GM19351 (cell line): ENCODE measurements at regions not wholly inside any gene's neighbourhood (a gene's known extent, or its start where the extent isn't known, plus 50 kb on each side); places are given as distances from the start of the nearest gene placed in this dataset.
A peak's percentile ranks its signal among the peaks of the same experiment; 100 is the strongest.
"Not testable (repeated sequence)": the region's sequence is repeated elsewhere in the genome, so short reads cannot be mapped to it uniquely, and the experiment has no call there.

Experiments used
- ATAC-seq: cut with Tn5 transposase; IDR thresholded peaks from one replicate; pipeline ENCODE4 v1.9.1; 2021; ENCODE audit warnings: mild to moderate bottlenecking, moderate library complexity; ENCODE audit not compliant: unreplicated experiment

DNA sequence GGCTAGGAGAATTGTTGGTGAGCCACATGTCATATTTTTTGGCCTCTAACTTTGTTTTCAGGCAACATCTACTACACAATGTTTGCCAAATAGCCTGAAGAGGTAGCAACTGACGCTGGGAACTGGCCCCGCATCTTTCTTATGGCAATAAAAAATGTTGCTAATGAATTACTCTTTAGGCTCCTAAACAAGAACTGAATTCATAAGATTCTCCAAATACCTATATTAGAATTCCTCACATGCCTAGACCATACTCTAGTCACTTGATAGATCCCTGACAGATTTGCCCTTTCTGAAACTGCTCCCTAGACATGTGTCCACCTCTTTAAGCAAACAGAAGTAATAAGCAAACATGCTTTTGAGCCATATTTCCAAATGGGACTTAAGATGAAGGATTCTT is 209.0 kb upstream of the ATXN7L3B start:
- ATAC-seq = no peak

DNA sequence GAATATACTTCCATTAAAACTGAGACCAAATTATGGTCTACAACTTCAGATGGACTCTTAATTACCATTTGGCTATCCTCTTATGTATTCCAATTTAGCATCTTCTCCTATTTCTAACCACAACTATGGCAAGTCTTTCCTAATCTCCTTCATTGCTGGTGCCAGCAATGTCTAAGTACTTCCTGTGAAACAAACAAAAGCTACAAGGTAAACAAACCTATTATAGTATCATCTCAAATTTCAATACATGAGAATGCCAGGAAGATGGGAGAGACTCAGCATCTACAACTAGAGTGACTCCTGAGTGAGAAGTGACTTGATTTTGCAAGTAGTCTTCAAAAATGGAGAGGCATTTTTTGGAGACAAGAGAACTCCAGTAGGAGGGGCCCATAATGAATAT is 202.9 kb upstream of the ATXN7L3B start:
- no peak for ATAC-seq

DNA sequence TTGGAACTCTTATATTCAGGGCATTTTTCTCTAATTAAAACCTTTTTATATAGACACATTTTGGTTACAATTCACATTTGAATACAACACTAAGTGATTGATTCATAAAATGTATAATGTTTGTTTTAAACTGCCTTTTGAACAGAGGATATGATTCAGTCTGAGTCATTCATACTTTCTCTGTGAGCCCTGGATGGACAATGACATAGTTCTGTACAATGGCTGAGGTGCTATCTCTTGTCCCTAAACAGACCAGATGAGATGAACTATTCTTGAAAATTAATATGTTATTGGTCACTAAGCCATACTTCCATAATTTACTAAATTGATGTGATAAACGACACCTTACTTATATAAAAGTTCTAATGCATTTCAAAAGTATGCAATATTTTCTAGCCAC is 199.7 kb upstream of the ATXN7L3B start:
- ATAC-seq = no peak

DNA sequence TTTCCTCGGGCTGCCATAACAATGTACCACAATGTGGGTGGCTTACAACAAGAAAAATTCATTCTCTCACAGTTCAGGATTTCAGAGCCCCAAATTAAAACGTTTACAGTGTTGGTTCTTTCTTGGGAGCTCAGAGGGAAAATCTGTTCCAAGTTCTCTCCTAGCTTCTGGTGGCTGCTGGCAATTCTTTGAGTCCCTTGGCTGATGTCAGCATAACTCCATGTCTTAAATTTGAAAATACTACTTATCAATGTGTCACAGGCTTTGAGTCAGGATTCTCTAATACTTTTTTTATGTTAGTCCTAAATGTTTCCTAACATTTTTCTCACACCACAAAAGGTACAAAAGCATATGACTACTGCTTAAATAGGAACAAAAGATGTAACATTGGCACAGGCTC is 198.4 kb upstream of the ATXN7L3B start:
- ATAC-seq = no peak

DNA sequence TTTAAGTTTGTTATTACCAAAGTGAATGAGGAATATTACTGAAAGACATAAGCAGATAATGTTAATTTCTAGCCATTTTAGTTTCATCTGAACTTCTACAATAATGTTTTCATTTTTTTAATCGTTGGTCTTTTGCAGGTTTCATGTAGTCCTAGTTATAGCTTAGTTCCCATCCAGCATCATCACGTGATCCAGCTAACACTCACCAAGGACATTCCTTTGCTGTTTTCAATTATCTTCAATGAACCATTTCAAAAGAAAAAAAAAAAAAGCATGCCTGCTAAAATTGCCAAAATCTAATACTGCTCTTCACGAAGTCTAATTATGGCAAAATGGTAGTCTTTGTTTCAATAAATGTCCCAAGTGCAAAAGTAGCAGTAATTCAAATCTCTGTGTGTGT is 187.7 kb upstream of the ATXN7L3B start:
- ATAC-seq = no peak

DNA sequence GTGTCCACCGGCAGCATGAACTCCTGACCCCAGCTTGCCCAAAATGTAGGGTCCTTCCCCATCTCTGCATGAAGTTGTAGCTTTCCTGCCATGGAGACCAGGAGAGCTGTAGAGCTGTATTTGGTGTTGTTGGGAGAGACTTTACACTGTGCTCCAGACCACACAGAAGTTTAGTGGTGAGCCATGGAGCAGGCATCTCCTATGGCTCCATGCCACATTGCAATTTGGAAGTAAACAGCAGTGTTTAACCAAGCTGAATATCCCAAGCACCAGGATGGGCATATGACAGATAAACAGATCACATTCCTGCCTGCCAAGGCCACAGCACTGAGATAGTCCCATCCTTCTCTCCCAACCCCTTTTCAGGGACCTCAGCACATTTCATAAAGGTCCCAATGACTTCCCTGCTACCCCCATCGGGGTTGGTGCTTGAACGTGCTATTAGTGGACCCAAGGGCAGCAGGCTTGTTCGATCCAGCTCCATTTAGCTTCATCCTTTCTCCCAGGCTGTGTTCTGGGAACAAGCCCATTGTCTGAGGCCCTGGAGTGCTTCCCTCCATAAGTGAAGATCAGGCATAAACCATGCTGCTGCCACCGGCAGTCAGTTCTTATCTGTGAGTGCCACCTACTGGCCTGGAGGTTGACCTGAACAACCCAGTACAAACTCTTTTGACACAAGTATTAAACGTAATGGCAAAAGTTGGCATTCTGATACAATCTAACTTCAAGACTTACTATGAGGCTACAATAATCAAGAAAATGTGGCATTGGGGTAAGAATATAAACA is 172.3 kb upstream of the ATXN7L3B start:
- ATAC-seq = peak; percentile 94

DNA sequence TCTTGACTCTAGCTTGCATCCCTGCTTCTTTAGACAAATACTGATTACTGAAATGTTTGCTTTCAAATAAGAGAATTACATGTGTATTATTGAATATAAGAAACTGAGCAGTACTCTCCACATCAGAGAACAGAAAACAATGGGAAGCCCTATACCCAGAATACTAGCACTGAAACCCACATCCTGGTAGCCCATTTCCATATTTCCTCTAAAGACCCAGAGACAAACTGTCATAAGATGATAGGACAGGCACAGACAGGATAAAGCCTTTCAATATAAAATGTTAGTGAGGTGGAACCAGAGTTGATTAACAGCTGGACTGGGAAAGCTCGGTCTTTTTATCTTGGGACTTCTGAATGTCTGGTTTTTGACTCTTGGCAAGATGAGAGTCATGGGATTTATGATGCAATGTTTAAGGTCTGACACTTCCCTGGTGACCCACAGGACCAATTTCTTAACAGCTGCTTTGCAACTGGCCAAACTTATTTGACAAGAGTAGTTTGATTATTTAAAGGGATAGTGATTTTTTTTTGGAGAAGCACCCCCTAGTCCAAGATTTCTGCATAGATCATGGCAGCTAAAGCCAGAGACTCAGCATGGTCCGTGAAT is 166.9 kb upstream of the ATXN7L3B start:
- no peak for ATAC-seq

DNA sequence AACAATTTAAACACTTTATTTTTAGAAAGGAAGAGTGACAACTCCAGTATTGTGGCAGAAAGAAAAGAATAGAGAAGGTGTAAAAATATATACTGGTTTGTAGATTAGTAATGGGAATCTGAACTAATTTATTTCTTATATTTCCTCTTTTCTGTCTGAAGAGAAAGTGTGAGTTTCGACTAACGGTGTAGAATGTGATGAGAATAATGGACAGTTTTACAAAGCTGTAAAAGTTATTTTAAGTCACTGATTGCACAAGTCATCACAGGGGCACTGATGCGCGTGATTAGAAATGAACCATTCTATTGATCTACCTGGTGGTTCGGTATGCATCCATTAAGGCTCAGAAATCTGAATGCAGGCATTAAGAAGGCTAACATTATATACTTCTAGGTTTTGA is 158.5 kb upstream of the ATXN7L3B start:
- no peak for ATAC-seq

DNA sequence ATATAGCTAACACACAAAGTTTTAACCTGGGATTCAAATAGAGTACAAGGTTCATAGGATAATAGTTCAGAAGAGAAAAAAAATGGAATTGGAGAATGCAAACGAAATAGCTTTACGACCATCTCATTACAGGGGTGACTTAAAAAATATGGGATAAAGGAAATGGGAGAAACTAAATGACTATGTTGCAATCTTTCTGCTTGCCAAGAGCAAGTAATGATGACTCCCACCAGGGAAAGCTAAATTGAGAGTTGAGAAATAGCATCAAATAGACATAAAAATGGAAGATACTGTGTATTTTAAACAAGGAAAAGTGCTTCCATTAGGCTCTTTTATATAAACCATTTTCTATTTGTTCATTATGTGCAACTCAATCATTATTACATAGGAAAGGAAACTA is 155.7 kb upstream of the ATXN7L3B start:
- no peak for ATAC-seq

DNA sequence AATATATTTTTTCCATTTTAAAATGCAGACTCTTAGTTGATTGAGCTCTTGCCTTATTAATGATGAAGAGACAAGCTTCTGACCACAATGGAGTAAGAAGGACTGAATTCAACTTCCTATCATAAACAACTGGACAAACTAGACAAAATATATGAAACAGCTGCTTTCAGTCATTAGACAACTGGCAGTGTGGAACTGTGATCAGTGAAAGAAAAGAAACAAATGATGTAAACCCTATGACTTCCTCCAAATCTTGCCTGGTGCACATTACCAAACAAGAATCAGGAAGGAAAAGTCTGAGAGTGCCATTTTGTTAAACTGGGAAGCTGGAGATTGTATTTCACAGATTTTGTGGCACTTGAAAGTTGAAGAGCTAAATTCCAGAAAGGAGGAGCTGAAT is 154.7 kb upstream of the ATXN7L3B start:
- ATAC-seq = no peak

DNA sequence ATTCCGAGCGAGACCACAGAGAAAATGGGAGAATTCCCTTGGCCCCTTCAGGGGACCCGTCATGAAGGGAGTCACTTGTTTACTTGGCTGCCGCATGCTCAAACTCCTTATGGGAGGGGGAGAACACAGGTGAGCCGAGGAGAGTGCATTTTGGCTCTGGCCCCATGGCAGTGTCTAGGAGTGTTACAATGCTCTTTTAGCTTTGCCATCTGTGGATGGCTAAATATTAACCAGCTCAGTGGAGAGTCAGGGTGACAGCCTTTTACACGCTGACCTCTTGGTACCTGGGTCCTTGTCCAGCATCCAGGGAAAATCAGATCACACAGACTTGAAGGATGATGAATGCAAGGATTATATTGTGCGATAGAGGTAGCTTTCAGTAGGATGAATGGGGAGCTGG is 146.4 kb upstream of the ATXN7L3B start:
- no peak for ATAC-seq

DNA sequence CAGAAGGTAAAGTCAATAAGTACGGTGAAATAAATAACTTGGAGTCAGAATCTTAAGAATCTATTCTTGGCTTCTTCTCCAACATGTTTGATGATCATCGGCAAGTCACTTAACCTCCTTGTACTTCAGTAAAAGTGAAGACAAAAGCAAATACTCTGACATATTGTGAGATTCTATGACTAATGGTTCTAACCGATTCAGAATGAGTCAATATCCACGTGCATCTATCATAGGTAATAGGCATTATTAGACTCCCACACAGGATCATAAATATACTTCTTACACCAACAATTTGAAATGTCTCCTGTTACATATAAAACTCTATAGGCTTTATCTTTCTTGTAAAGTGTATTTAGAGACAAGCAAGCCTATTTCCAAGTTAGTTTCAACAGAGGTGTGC is 144.4 kb upstream of the ATXN7L3B start:
- no peak for ATAC-seq

DNA sequence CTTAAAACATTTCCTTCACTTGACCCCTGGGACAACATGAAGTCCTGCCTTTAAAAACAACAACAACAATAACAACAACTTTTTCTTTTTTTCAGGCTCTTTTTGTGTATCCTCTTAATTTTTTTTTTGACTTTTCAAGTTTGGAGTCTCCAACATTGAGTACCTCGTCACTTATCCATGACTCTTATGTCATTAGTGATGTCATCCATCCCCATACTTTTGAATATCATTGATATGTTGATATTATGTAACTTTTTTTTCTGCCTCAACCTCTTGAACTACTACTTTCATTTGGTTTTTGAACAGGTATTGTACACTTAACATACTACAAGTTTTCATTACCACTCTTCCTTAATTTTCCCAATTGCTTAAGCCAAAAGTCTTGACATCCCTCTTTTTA is 143.0 kb upstream of the ATXN7L3B start:
- no peak for ATAC-seq

DNA sequence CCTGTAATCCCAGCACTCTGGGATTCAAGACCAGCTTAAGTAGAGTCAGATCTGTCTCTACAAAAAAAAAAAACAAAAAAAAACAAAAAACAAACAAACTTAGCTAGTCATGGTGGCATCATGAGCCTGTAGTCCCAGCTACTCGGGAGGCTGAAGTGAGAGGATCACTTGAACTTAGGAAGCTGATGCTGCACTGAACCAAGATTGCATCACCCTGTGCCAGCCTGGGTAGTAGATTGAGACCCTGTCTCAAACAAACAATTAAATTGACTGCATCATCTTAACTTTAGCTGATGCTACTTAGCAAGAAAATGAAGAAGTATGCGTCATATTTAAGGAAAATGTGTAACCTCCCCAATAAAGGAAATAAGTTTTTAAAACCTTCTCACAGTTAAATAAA is 136.6 kb upstream of the ATXN7L3B start:
- no peak for ATAC-seq

DNA sequence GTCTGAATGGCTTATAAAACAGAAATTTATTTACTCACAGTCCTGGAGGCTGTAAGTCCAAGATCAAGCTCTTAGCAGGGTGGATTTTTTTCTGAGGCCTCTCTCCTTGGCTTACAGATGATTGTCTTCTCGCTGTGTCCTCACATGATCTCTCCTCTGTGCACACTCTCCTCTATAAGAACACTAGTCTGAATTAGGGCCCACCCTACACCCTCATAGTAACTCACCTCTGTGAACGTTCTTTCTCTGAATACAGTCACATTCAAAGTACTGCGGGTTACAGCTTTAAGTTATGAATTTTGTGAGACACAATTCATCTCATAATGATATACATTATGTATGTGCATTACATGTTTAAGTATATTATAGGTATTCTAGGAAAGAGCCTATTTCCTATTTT is 135.7 kb upstream of the ATXN7L3B start:
- no peak for ATAC-seq

DNA sequence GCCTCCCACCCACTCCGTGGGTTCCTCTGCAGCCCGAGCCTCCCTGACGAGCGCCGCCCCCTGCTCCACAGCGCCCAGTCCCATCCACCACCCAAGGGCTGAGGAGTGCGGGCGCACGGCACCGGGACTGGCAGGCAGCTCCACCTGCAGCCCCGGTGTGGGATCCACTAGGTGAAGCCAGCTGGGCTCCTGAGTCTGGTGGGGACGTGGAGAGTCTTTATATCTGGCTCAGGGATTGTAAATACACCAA is 134.5 kb upstream of the ATXN7L3B start:
- ATAC-seq = not testable (repeated sequence)

DNA sequence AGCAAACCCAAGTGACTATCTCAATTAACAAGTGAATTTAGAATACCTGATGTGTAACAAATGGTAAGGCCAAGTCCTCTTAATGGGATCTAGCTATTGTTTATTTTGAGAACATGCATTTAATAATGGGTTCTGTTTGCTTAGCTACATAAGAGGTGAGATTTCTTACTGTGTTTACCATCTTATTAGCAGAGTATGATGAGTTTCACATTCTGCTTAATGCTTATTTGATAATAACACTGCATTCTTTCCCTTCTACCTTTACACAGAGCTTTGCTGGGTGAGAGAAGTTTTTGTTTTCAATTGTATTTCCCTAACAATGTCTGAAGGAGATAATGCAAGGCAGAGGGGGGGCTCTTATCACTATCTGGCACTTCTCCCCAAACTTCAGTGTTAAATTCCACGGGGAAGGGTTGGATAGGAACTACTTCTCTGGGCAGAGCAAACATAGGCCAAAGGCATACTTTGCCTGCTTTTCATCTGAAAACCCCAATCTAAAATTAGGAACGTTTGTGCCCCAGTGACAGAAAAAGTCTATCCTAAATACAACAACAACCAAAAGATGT is 129.0 kb upstream of the ATXN7L3B start:
- no peak for ATAC-seq

DNA sequence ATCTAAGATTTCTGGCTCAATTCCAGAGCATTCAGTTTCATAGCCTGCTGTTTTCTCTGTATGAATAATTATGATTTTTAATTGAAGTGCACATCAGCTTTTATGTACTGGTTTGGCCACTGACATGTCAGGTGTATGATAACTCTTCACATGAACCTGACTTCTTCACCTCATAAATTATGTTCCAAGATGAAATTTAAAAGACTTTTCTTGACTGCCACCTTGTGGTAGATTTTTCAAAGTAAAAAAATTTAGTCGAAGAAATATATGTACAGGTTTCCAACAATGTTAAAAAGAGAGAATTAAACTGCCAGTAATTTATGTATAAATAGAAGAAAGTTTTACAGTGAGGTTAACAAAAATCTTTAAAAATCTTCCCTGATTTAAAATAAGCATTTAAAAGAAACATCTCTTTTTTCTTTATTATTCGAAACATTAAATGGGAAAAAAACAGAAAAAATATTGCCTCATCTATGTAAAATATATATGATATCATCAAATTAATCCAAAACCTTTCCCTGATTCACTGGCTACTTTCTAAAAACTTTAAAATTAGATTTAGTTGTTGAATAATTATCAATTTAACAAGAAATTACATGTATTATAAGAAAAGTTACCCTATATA is 124.9 kb upstream of the ATXN7L3B start:
- ATAC-seq = no peak

DNA sequence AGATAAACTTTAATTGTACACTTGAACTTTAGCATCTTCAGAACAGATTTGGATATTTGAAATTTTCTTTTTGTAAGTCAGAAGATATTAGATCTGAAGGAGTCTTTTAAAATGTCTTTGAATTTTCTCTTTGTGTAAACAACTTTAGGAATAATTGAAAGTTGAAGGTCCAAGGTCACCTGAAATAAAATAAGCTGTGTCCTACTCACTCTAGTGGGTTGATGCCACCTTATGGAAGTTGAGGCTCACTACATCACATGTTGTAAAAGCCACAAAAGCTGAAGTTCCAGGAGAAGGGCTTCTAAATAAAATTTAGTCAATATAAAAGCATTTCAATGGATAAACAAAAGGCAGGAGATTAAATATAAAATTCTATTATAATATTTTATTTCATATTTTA is 122.0 kb upstream of the ATXN7L3B start:
- ATAC-seq = peak; percentile 85

DNA sequence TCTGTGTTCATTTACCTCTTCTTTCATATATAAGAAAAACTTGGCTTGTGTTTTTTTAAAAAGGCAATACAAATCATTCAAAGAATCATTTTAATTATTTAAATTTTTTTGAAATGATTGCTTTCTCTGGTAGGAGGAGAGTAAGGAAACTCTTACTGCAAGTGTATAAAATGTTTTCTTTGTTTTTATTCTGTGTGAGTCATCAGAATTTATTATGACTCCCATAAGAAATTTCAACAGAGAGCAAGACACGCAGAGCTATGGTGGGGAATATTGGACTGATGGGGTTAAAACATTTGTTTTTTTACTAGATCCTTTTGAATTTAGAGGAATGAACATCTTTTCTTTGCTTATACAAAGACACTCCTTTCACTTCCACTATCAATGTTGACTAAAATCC is 119.1 kb upstream of the ATXN7L3B start:
- ATAC-seq = no peak

DNA sequence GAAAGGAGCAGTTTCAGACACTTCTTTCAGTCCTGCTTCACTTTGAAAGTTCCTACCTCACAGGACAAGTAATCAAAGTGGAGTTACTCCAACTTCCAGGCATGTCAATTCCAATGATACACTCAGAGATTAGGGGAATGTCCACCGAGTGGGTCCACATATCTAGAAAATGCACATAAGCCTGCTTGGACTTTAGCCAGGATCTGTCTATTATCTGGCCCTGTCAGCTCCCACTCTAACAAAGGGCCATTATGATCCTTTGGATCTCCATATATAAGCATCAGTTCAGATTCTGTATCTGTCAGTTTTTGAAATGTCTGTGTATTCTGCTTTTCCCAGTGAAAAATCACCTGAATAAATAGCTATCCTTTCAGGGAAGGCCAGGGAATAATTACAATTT is 112.9 kb upstream of the ATXN7L3B start:
- ATAC-seq = no peak

DNA sequence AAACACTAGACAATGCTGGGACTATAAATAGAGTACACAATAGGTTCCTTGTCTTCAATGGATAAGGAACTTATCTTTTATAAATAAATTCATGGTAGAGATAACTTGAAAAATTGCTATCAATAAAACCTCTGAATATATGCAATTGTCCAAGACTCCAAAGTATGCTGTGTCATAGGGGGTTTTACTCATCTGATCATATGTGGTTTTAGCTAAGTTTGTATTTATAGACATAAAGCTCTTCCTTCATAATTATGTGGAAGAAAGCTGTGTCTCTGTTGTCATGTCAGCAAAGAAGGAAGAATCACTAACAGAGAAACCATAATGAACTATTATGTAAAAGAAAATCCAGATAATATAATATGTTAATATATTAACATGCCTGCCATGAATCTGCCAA is 111.5 kb upstream of the ATXN7L3B start:
- ATAC-seq = no peak
